ENCODE measurements at regions not wholly inside any gene's neighbourhood (a gene's known extent, or its start where the extent isn't known, plus 50 kb on each side); places are given as distances from the start of the nearest gene placed in this dataset.

DNA sequence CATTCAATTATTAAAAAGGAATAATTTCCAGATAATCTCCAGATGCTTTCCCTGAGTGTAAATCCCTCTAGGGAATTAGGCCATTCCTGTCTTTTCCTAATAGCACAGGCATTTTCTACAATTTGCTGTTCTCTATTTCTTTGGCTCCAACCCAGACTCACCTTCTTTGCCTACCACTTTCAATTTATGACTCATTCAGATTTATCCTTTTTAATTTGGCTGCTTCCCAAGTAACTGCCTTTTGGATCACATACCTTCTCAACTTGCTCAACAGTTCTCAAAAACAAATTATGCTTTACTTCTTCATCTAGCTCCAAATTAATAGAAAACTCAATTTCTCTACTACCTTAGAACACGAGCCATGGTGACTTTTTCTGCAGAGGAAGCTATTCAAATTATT, 1166.3 kb upstream of the PCDH7 start:
- Histone ChIP-seq H3K36me3 (ENCODE audit: insufficient read depth, insufficient read length, low read length) (no peaks in the 10 kb centered on the region), H3K27me3 (ENCODE audit: insufficient read depth, insufficient read length) (no peaks in the 10 kb centered on the region), H3K9me3 (ENCODE audit: insufficient read depth, low read length) (no peaks in the 10 kb centered on the region), H3K4me3 (ENCODE audit: insufficient read length, low read depth) (no peak overlapping the region), H3K9ac (ENCODE audit: insufficient read length, low read depth) (no peak overlapping the region), H3K4me1 (ENCODE audit: insufficient read depth, insufficient read length) (no peaks in the 10 kb centered on the region)
- TF ChIP-seq YY1 (IDR thresholded peaks at IDR 0.05; ENCODE audit: insufficient read depth, insufficient read length) (no peak), SUZ12 (IDR thresholded peaks at IDR 0.05; ENCODE audit: extremely low read depth, insufficient read depth, insufficient read length) (no peak), ZNF274 (IDR thresholded peaks at IDR 0.05; ENCODE audit: low read depth, low read length) (no peak)
- no peak for DNase-seq (ENCODE audit: low read depth, low spot score)

DNA sequence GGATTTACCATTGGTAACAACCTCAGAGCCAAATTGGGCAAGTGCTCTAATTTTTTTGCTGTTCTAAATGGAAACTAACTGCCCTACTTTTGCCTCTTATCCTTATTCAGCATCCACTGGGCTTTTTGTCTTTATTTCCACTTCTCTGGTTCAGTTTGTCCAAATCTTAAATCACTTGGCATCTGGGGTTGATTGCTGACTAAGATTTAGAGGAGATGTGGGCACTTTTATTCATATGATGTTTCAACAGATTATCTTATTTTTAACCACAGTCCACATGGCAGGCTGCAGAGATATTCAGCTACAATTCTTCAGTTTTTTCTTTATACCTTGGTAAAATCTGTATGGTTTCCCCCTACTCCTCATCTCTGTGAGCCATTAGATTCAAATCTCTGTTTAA, 1161.4 kb upstream of the PCDH7 start:
- no peaks in the 10 kb centered on the region for H3K27me3 ChIP-seq (ENCODE audit: insufficient read depth, insufficient read length)
- H3K4me1 ChIP-seq (ENCODE audit: insufficient read depth, insufficient read length): no peaks in the 10 kb centered on the region
- H3K9ac ChIP-seq (ENCODE audit: insufficient read length, low read depth): no peak overlapping the region
- TF ChIP-seq ZNF274 (IDR thresholded peaks at IDR 0.05; ENCODE audit: low read depth, low read length) (no peak), SUZ12 (IDR thresholded peaks at IDR 0.05; ENCODE audit: extremely low read depth, insufficient read depth, insufficient read length) (no peak), YY1 (IDR thresholded peaks at IDR 0.05; ENCODE audit: insufficient read depth, insufficient read length) (no peak)
- H3K36me3 ChIP-seq (ENCODE audit: insufficient read depth, insufficient read length, low read length): no peaks in the 10 kb centered on the region
- no peaks in the 10 kb centered on the region for H3K9me3 ChIP-seq (ENCODE audit: insufficient read depth, low read length)
- no peak overlapping the region for H3K4me3 ChIP-seq (ENCODE audit: insufficient read length, low read depth)
- DNase-seq (ENCODE audit: low read depth, low spot score): no peak

DNA sequence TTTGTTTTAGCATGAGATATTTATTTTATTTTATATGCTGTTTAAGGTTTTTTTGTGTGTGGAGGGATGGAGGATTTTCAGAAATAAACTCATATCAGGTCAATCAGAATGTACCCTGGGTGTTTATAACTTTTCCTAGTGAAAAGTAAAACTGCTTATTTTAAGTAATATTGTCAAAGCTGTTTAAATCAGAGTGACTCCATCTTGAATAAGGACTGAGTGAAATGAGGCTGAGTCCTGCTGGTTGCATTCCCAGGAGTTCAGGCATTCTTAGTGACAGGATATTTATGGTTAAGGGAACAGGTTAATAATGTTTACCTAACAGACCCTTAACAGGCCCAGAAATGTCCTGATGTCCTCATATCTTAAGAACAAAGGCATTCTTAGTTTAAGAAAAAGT, 1160.9 kb upstream of the PCDH7 start:
- TF ChIP-seq ZNF274 (IDR thresholded peaks at IDR 0.05; ENCODE audit: low read depth, low read length) (no peak), YY1 (IDR thresholded peaks at IDR 0.05; ENCODE audit: insufficient read depth, insufficient read length) (no peak), SUZ12 (IDR thresholded peaks at IDR 0.05; ENCODE audit: extremely low read depth, insufficient read depth, insufficient read length) (no peak)
- H3K4me1 ChIP-seq (ENCODE audit: insufficient read depth, insufficient read length): no peaks in the 10 kb centered on the region
- no peak for DNase-seq (ENCODE audit: low read depth, low spot score)

DNA sequence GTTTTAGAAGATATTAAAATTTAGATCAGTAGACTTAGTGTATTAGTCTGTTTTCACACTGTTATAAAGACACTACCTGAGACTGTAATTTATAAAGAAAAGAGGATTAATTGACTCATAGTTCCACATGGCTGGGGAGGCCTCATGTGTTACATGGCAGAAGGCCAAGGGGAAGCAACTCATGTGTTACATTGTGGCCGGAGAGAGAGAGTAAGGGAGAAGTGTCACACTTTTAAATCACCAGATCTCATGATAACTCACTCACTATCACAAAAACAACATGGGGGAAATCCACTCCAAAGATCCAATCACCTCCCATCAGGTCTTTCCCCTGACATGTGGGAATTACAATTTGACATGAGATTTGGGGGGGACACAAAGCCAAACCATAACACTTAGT, 1159.7 kb upstream of the PCDH7 start:
- no peak for TF ChIP-seq YY1 (IDR thresholded peaks at IDR 0.05; ENCODE audit: insufficient read depth, insufficient read length)
- no peak for TF ChIP-seq ZNF274 (IDR thresholded peaks at IDR 0.05; ENCODE audit: low read depth, low read length)
- TF ChIP-seq SUZ12 (IDR thresholded peaks at IDR 0.05; ENCODE audit: extremely low read depth, insufficient read depth, insufficient read length): no peak
- DNase-seq (ENCODE audit: low read depth, low spot score): no peak
- H3K36me3 ChIP-seq (ENCODE audit: insufficient read depth, insufficient read length, low read length): no peaks in the 10 kb centered on the region

More for the DNA sequence above, 1160.9 kb upstream of the PCDH7 start:
- Histone ChIP-seq H3K9me3 (ENCODE audit: insufficient read depth, low read length) (no peaks in the 10 kb centered on the region), H3K4me3 (ENCODE audit: insufficient read length, low read depth) (no peak overlapping the region), H3K9ac (ENCODE audit: insufficient read length, low read depth) (no peak overlapping the region), H3K27me3 (ENCODE audit: insufficient read depth, insufficient read length) (no peaks in the 10 kb centered on the region), H3K36me3 (ENCODE audit: insufficient read depth, insufficient read length, low read length) (no peaks in the 10 kb centered on the region)

DNA sequence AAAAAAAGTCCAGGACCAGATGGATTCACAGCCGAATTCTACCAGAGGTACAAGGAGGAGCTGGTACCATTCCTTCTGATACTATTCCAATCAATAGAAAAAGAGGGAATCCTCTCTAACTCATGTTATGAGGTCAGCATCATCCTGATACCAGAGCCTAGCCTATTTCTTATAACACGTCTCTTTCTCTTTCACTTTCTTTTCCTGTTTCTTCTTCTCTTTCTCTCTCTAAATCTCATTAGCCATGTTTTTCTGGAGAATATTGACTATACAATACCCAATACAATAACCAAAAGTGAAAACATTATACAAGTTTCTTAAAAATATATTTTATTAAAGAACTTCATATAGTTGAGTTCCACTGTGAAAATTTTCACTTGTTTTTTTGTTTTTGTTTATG, 1154.9 kb upstream of the PCDH7 start:
- no peaks in the 10 kb centered on the region for H3K9me3 ChIP-seq (ENCODE audit: insufficient read depth, low read length)
- TF ChIP-seq SUZ12 (IDR thresholded peaks at IDR 0.05; ENCODE audit: extremely low read depth, insufficient read depth, insufficient read length) (no peak), YY1 (IDR thresholded peaks at IDR 0.05; ENCODE audit: insufficient read depth, insufficient read length) (no peak), ZNF274 (IDR thresholded peaks at IDR 0.05; ENCODE audit: low read depth, low read length) (no peak)
- no peak overlapping the region for H3K4me3 ChIP-seq (ENCODE audit: insufficient read length, low read depth)
- no peak overlapping the region for H3K9ac ChIP-seq (ENCODE audit: insufficient read length, low read depth)
- no peaks in the 10 kb centered on the region for H3K4me1 ChIP-seq (ENCODE audit: insufficient read depth, insufficient read length)
- H3K36me3 ChIP-seq (ENCODE audit: insufficient read depth, insufficient read length, low read length): no peaks in the 10 kb centered on the region
- no peaks in the 10 kb centered on the region for H3K27me3 ChIP-seq (ENCODE audit: insufficient read depth, insufficient read length)
- no peak for DNase-seq (ENCODE audit: low read depth, low spot score)

More for the DNA sequence above, 1159.7 kb upstream of the PCDH7 start:
- Histone ChIP-seq H3K9ac (ENCODE audit: insufficient read length, low read depth) (no peak overlapping the region), H3K4me1 (ENCODE audit: insufficient read depth, insufficient read length) (no peaks in the 10 kb centered on the region), H3K27me3 (ENCODE audit: insufficient read depth, insufficient read length) (no peaks in the 10 kb centered on the region), H3K9me3 (ENCODE audit: insufficient read depth, low read length) (no peaks in the 10 kb centered on the region), H3K4me3 (ENCODE audit: insufficient read length, low read depth) (no peak overlapping the region)

DNA sequence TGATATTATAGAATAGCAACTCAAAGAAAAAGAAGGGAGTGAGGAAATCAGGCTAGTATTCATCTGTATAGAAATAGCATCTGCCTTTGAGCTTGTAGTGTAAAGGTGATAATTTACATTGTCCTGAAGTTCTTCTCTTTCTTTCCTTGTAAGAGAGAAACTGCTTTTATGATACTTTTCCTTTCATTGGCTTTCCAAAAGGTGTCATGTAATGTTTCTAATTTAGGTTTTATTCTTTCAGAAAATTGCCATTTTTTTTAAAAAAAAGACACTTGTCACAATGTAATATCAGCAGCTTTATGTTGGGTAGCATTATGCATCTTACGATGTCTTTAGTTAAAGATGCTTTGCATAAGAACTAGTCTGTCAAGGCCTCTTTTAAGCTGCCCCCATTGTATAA, 1153.8 kb upstream of the PCDH7 start:
- DNase-seq (ENCODE audit: low read depth, low spot score): no peak
- TF ChIP-seq ZNF274 (IDR thresholded peaks at IDR 0.05; ENCODE audit: low read depth, low read length) (no peak), SUZ12 (IDR thresholded peaks at IDR 0.05; ENCODE audit: extremely low read depth, insufficient read depth, insufficient read length) (no peak), YY1 (IDR thresholded peaks at IDR 0.05; ENCODE audit: insufficient read depth, insufficient read length) (no peak)
- Histone ChIP-seq H3K36me3 (ENCODE audit: insufficient read depth, insufficient read length, low read length) (no peaks in the 10 kb centered on the region), H3K4me3 (ENCODE audit: insufficient read length, low read depth) (no peak overlapping the region), H3K9ac (ENCODE audit: insufficient read length, low read depth) (no peak overlapping the region), H3K27me3 (ENCODE audit: insufficient read depth, insufficient read length) (no peaks in the 10 kb centered on the region), H3K4me1 (ENCODE audit: insufficient read depth, insufficient read length) (no peaks in the 10 kb centered on the region), H3K9me3 (ENCODE audit: insufficient read depth, low read length) (no peaks in the 10 kb centered on the region)

DNA sequence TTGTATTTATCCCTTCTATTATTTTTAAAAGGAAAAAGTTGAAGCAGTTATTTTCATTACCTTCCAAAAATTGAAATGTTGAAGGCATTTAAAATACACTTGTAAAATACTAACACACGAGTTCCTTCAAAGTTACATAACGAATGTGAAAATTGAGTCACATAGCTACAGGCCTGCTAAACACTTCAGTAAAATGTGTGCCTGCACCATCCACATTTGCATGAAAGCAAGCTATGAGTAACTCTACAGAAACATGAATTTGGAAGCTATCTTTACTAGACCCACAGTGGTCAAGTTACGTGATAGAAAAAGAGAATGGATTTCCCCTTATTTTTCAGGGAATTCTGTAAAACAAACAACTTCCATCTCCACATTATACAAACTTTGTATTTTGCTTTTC, 1148.8 kb upstream of the PCDH7 start:
- no peak overlapping the region for H3K9ac ChIP-seq (ENCODE audit: insufficient read length, low read depth)
- no peaks in the 10 kb centered on the region for H3K9me3 ChIP-seq (ENCODE audit: insufficient read depth, low read length)
- H3K4me1 ChIP-seq (ENCODE audit: insufficient read depth, insufficient read length): no peaks in the 10 kb centered on the region
- no peaks in the 10 kb centered on the region for H3K36me3 ChIP-seq (ENCODE audit: insufficient read depth, insufficient read length, low read length)
- DNase-seq (ENCODE audit: low read depth, low spot score): no peak
- TF ChIP-seq YY1 (IDR thresholded peaks at IDR 0.05; ENCODE audit: insufficient read depth, insufficient read length) (no peak), ZNF274 (IDR thresholded peaks at IDR 0.05; ENCODE audit: low read depth, low read length) (no peak), SUZ12 (IDR thresholded peaks at IDR 0.05; ENCODE audit: extremely low read depth, insufficient read depth, insufficient read length) (no peak)
- no peak overlapping the region for H3K4me3 ChIP-seq (ENCODE audit: insufficient read length, low read depth)
- no peaks in the 10 kb centered on the region for H3K27me3 ChIP-seq (ENCODE audit: insufficient read depth, insufficient read length)

DNA sequence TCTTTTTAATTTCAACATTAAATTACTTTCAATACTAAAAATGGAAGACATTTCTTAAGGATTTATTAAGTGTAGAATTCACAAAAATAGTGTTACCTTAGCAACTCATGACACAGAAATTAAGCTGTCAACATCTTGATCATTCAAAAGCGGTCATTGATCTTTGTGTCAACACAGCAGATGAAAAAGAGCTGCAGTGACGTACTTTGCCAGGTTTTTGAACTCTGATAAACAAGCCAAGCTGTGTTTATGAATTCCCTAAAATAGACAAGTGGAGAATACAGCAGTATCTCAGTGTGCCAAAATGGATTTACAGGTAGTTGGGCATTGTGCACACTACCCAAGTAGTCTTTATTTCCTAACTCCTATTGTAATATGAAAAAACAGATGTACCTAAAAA, 1141.8 kb upstream of the PCDH7 start:
- no peak for TF ChIP-seq YY1 (IDR thresholded peaks at IDR 0.05; ENCODE audit: insufficient read depth, insufficient read length)
- no peak for TF ChIP-seq ZNF274 (IDR thresholded peaks at IDR 0.05; ENCODE audit: low read depth, low read length)
- no peak for TF ChIP-seq SUZ12 (IDR thresholded peaks at IDR 0.05; ENCODE audit: extremely low read depth, insufficient read depth, insufficient read length)
- Histone ChIP-seq H3K9ac (ENCODE audit: insufficient read length, low read depth) (no peak overlapping the region), H3K9me3 (ENCODE audit: insufficient read depth, low read length) (no peaks in the 10 kb centered on the region), H3K36me3 (ENCODE audit: insufficient read depth, insufficient read length, low read length) (no peaks in the 10 kb centered on the region), H3K4me1 (ENCODE audit: insufficient read depth, insufficient read length) (no peaks in the 10 kb centered on the region), H3K27me3 (ENCODE audit: insufficient read depth, insufficient read length) (no peaks in the 10 kb centered on the region), H3K4me3 (ENCODE audit: insufficient read length, low read depth) (no peak overlapping the region)
- DNase-seq (ENCODE audit: low read depth, low spot score): no peak
